ENCODE measurements at regions not wholly inside any gene's neighbourhood (a gene's known extent, or its start where the extent isn't known, plus 50 kb on each side); places are given as distances from the start of the nearest gene placed in this dataset.

DNA sequence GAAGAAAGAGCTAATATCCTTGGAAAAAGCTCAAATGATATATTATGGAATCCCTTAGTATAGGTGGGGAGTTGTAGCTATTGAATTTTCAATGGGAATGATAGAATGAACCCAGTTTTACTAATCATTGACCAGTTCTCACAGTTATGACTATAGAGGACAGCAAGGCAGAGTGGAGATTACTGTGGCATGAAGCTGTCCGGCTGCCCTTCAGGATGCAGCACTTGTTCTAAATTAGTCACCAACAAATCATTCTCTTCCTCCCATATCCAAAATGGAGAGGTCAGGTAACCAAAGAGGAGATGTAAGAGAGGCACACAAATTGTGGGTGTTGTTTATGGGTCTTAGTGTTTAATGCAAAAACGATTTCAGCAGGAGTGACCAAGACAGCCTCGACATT is 1490.0 kb upstream of the MIR17HG start:
- no peak for DNase-seq

DNA sequence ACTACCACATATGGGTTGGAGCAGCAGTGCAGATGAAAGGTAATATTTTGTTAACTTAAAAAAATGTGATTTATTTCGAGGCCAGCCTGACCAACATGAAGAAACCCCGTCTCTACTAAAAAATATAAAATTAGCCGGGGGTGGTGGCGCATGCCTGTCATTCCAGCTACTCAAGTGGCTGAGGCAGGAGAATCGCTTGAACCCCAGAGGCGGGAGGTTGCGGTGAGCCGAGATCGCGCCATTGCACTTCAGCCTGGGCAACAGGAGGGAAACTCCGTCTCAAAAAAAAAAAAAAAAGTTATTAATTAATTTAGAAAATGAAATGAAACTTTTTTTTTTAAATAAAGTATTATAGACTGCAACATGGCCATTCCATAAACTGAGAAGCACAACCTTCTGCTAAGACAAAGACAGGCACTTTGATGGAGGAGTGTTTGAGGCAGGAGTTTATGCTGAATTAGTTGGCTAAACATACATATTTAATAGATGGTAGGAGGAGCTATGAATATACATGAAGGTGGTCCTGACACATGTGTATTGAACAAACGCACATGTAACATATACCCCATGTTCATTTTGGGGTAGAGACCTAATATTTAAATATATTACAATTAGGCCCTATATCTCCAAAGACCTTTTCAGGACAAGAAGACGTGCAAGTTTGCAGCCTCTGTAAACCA is 1485.3 kb upstream of the MIR17HG start:
- DNase-seq, result no peak

DNA sequence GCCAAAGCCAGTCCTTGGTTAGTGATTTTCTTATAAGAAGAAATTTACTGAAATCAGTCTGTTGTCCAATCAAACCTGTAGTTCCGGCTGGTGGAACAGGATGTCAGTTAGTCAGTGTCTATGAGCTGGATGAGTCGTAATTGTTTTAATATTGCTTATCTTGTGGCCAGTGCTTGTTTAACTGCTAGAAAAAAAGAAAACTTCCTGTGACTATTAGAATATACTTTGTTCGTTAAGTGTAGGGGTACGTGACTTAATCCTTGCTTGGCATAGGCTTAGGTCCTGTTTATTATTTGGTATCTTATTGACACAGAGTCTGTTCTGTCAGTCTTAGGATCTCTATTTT is 1484.8 kb upstream of the MIR17HG start:
- no peak for DNase-seq

DNA sequence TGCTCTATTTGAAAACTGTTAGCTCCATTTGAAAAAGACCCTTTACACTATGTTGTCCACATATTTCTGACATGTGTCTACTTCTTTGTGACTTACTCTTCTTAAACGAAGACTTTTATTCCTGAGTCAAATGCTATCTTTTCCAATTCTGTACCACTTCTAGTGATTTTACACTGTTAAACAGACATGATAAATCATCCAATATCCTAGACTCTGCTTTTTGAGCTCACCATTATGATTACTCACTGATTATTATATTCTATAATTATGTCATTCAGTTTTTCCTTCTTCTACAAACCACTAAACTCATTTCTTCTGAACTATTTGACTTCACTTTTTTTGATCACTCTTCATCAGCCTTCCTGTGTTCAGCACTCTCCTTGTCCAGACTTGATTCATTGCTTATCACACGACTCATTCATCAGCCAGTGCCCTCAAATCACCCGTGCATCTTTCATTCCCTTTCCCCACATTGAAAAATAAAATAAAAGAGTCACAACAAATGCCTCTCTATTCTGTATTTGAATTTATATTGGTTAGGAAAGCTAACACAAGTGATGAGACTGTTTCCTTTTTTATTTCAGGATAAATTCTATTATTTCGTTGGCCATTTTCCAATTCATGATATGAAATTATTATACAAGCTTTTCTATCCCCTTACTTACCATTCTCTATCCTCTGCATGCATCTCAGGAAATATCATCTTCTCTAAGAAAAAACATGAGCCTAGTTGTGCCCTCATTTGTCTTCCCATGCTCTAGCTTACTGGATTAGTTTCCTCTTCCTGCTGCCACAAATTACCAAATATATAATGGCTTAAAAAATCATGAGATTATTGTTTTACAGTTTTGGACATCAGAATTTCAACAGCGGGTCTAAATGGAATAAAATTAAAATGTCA is 1482.1 kb upstream of the MIR17HG start:
- no peak for DNase-seq

DNA sequence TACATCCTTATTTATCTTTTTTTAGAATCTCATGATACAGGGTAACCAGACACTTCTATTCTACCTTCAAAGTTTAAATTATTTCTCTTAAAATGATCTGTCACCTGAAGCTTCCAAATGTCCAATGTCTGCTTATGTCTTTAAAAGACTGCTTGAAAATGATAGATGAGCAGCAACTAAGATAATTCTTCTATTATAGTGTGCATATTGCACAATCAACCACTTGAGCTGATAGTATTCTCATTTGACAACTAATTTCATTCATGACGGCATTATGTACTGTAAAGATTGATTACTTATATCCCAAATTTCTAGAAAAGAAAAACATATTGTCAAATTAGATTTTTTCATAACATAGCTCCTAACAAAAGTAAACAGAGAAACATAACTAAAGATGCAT is 1478.2 kb upstream of the MIR17HG start:
- no peak for DNase-seq

DNA sequence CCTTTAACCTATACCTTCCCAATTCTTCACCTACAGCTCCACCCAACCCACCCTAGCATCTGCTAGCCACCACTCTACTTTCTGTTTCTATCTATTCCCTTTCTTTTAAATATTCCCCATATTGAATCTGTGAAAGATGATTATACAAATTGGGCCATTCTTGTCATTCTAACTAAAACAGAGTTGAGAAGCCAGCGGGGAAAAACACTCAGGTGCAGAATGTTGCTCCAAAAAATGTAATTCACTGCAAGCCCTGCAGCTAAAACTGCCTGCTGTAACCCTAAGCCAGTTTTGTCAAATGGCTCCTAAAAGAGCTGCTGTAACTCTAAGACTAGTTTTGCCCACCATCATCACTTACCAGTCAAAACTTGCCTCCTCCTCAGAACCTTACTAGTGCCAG is 1468.6 kb upstream of the MIR17HG start:
- DNase-seq, result no peak

DNA sequence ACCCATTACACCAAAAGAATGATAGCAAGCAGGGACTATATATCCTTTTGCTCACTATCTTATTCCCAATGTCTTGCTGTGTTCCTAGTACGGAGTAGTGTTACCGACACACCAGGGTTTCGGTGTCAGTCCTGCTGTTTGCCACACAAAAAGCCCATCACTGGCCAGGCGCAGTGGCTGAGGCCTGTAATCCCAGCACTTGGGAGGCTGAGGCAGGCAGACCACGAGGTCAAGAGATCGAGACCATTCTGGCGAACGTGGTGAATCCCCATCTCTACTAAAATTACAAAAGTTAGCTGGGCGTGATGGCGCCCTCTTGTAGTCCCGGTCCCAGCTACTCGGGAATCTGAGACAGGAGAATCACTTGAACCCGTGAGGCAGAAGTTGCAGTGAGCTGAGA is 1467.3 kb upstream of the MIR17HG start:
- DNase-seq, result no peak

DNA sequence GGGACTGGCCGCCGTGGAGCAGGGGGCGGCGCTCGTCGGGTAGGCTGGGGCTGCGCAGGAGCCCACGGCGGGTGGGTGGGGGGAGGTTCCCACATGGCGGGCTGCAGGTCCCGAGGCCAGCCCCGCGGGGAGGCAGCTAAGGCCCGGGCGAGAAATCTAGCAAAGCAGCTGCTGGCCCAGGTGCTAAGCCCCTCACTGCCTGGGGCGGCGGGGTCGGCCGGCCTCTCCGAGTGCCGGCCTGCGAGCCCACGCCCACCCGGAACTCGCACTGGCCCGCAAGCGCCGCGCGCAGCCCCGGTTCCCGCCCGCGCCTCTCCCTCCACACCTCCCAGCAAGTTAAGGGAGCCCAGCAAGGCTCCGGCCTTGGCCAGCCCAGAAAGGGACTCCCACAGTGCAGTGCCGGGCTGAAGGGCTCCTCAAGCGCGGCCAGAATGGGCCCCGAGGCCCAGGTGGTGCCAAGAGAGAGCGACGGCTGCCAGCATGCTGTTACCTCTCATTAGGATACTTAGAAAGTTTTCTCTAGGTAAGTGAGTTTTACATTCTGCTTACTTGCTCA is 1463.5 kb upstream of the MIR17HG start:
- DNase-seq, result no peak

DNA sequence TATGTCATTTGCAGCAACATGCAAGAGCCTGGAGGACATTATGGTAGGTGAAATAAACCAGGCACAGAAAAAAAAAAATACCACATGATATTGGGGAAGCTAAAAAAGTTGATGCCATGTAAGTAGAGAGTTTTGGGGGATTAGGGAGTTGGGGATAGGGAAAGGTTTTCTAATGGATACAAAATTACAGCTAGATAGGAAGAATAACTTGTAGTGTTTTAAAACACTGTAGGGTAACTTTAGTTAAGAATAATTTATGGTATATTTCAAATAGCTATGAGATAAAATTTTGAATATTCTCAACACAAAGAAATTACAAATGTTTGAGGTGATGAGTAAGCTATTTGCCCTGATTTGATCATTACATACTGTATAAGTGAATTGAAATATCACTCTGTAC is 1456.7 kb upstream of the MIR17HG start:
- DNase-seq, result no peak

DNA sequence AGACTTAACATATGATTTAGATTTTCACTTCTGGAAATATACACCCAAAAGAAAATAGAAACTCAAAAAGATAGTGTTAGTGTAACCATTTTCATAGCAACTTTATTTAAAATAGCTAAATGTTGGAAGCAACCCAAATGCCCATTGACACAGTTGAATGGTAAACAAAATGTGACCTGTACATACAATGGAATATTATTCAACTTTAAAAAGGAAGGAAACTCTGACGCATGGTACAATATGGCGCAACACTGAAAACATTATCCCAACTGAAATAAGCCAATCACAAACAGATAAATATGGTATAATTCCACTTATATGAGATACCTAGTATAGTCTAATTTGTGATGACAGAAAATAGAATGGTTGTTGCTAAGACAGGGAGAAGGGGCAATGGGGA is 1456.1 kb upstream of the MIR17HG start:
- no peak for DNase-seq

DNA sequence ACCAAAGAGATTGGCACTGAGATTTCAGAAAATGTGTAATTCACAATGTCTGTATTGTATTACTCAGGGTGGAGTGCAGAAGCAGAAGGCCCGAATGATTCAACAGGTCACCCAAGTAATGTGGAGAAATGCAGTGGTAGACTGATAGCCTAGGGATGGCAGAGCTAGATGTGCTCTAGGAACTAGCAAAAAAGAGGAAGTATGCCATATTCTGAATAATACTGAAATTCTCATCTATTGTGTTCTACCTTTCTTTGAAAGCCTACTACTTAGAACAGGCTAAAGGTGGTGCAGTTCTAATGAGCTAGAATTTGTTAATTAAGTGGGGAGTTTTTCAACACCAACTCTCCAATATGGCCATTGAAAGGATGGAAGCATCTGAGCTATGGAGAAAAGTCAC is 1449.8 kb upstream of the MIR17HG start:
- no peak for DNase-seq

DNA sequence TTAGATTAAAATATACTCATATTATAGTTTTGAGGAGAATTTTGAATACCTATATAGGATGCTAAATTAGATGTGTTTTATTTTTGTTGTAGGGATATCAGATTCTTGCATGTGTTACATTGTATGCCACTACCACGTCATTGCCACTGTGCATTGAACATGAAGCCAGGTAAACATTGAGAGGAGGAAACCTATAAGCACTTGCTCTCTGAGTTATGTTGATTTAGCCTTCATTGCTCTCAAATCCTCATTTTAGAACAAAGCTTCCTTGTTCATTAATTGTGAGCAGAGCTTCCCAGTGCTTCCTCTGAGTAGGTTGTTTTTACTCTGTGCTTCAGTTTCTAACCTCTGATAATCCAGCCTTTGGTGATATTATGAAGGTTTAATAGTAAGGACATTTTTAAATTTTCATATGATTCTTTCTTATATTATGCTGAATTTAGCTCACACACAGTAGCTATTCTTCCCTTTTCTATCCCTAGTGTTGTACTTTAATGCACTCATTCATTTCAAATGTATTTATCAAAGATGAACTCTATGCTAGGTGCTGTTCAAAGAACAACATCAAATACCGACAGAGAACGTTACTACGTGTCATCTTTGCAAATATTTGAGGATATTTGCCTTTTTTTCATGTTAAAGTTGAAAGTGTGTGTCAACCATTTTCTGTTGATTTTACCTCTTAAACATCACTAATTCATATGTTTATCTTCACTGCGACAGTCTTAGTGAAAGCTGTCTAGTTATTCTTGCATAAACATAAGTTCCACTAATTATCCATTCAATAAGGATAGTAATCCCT is 1448.0 kb upstream of the MIR17HG start:
- DNase-seq, result no peak

DNA sequence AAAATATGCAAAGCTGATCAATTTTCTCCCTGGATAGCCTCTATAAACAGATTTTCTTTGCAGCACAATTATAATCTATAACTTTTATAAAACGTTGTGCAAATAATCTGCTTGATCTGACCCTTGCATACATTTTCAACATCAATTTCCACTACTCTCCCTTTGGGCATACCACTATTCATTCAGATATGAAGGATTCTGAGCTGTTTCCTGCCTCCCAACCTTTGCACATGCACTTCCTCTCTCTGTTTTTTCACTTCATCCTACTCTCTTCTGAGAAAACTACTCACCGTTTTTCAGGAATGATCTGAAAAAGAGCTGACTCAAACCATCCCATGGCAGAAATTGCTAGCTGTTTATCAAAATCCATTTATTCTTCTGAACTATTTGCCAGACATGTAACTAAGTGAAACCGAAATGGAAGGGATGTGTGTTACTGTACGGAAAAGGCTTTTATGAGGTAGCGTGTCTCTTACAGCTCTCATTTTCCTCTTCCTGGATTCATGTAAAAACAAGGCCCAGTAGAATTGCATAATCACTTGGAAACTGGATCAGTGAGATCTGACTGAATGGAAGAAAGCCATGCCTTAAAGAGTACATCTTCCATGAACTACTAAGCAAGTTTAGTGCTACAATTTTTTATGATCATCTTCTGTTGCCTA is 1447.3 kb upstream of the MIR17HG start:
- no peak for DNase-seq

DNA sequence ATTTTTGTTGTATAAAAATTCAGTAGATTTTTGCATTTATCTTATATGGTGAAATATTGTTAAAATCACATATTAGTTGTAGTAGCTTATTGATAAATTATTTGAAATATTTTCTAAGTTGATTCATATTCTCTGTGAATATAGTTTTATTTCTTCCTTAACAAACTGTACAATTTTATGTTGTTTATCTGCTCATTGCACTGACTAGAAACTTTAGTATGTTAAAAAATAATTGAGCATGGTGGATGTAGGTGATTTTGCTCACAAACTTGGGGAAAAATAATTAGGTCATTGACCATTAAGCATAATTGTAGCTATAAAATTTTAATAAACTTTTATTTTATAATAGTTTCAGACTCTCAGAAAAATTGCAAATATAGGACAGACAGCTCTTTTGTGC is 1445.3 kb upstream of the MIR17HG start:
- DNase-seq, result no peak

DNA sequence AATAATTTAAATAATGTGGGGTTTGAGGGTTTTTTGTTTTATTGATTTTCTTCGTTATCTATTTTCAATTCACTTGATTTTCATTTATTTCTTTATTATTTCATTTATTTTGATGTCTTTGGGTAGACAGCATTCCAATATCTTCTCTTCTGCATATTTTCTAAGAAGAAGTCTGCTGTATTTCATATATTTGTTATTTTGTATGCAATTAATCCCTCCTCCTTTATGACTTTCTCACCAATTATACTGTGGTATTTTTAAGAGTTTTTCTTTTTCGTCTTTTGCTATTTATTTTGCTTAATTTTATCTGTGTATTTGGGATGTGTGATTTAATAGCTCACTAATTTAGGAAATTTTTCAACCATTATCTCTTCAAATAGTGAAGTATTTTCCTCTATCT is 1444.4 kb upstream of the MIR17HG start:
- no peak for DNase-seq

DNA sequence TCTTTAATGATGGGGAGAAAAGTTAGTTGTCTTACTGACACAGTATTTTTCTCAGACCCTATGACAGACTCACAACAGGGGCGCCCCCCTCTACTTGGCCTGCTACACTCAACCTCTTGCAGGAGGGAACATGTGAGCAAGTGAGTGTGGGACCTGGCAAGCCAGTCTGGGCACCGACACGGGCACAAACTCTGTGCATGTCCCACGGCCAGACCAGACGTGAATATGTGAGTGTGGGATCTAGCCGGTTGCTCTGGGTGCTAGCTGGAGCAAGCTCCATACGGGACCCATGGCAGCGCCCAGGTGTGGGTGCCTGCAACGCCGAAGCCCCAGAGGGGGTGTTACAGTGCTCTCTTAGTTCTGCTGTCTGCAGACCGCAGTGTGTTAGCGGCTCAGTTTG is 1437.3 kb upstream of the MIR17HG start:
- DNase-seq, result no peak

DNA sequence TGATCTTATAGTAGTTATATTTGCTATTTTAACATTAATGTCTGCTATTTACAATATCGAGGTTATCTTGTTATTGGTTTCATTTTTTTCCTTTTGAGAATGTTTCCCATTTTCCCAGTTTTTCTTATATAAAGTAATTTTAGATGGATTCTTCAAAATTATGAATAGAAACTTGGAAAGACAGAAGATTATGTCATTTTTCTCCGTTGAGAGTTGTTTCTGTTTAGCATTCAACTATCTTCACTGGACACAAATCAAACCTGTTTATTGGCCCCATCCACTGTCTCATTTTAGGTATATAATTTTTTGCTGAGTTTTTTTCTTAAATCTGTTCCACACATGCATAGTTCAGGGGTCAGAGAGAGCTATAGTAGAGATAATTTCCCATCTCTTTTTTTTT is 1430.9 kb upstream of the MIR17HG start:
- no peak for DNase-seq

DNA sequence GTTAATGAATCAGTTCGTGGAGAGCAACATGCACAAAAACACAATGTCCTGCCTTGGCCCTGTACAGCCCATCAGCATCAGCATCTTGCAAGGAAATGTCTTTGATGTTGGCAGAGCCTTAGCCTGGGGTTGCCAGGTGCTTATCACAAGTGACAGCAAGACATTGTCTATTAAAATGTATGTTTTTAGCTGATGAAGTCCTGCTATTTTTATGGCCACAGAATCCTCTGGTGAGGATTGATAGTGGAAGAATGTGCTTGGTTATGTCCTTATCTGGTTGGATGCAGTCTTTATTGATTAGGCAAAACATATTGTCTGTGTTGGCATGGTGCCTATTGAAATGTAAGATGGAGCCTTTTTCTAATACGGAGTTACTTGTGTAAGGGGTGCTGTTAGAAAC is 1427.0 kb upstream of the MIR17HG start:
- no peak for DNase-seq

DNA sequence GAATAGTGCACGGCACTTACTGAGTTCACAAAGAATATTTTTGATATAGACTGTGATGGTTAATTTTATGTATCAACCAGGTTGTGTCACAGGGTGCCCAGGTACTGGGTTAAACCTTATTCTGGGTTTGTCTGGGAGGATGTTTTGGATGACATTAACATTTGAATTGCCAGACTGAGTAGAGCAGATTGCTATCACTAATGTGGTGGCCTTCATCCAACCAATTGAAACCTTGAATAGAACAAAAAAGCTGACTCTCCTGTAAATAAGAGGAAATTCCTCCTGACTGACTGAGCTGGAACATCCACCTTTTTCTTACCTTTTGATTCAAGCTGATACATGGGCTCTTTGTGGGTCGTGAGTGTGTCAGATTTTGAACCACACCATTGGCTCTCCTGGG is 1424.4 kb upstream of the MIR17HG start:
- DNase-seq, result no peak

DNA sequence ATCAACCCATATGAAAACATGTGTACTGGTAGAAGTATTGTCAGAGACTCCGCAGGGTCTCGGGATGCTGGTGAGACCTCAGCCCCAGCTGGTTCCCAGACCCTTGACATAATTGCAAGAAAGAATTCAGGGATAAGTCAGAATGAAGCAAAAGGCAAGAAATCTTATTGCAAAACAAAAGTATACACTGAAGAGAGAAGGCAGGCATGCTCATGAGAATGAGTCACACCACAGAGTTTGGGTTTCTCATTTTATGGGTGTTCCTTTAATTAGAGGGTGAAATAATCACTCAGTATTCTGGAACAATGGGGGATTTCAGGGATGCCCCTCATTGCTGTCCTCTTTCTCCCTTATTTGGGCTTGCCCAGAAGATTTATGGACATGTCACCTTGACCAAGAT is 1423.8 kb upstream of the MIR17HG start:
- DNase-seq, result no peak

DNA sequence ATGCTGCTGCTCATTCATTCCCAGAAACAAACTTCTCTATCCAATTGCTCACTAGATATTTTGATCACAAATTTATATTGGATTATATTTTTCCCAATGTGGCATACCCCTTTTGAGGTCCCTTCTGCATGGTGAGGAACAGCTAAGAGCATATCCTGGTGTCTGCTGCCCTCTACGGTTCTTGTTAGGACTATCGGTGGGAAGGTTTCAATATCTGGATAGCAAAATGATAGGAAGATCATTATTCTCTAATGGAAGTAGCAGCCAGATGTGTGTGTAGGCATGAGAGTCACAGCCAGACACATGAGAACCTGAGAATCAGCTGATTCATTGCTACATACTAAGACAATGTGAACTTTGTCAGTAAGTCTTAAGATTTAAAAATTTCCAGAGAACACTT is 1422.4 kb upstream of the MIR17HG start:
- DNase-seq, result no peak

DNA sequence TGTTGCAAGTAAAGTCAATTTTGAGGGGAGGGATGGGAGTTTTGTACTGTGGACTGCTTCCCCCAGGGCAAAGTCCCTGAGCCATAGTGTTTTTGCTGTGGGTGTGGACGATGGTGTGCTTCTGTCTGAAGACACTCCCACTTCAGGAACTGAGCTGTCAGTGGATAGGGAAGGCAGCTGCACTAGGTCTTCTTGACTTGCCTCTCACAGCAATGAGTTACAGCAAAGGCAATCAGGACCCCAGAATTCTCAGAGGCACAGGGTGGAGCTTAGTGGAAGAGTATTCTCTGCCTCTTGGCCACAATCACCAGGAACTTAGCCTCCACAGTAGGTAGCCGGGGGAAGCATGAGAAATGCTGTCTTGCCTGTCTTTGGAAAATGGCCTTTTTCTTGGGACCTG is 1416.6 kb upstream of the MIR17HG start:
- DNase-seq, result no peak

DNA sequence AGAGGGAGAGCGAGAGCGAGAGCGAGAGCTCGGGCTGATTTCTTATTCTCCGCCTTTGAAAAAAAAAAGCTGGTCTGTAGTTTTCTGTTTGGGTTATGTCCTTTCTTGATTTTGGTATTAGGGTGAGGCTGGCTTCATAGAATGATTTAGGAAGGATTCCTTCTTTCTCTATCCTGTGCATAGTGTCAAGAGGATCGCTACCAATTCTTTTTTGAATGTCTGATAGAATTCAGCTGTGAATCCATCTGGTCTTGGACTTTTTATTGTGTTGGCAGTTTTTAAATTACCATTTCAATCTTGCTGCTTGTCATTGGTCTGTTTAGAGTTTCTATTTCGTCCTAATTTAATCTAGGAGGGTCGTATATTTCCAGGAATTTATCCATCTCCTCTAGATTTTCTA is 1414.6 kb upstream of the MIR17HG start:
- DNase-seq, result no peak

All from effector CD8-positive, alpha-beta T cell (primary cell).